Esophagus squamous epithelium (tissue), 5 donors: ENCODE measurements at regions not wholly inside any gene's neighbourhood (a gene's known extent, or its start where the extent isn't known, plus 50 kb on each side); places are given as distances from the start of the nearest gene placed in this dataset.

Source experiments
- DNase-seq: peaks from one replicate; lab custom pipeline; 2025; lab: John Stamatoyannopoulos, UW
- H3K27ac ChIP-seq, 4 donors: fragments of 200-600 bp; sonication (generic); one replicate each; pipeline ENCODE4 v1.5.1; 2016 to 2019; ENCODE audit warnings: mild to moderate bottlenecking in 1 of 4
- H3K27me3 ChIP-seq, 4 donors: fragments of 200-600 bp; sonication (generic); 1 replicate in 3 of 4; 2 replicates in 1 of 4; pipeline versions ENCODE4 v1.5.1 to v1.6.0; 2017 to 2021; ENCODE audit warnings: antibody characterized with exemption in 1 of 4
- H3K36me3 ChIP-seq, 3 donors: fragments of 200-600 bp; sonication (generic); one replicate each; pipeline ENCODE4 v1.5.1; 2016 to 2019
- H3K4me1 ChIP-seq, 3 donors: fragments of 200-600 bp; sonication (generic); one replicate each; pipeline ENCODE4 v1.5.1; 2017 to 2019
- H3K4me3 ChIP-seq, 4 donors: fragments of 200-600 bp; sonication (generic); 1 replicate in 3 of 4; 2 replicates in 1 of 4; pipeline ENCODE4 v1.5.1; 2016 to 2019; ENCODE audit warnings: mild to moderate bottlenecking in 2 of 4, moderate library complexity in 1 of 4
- H3K9me3 ChIP-seq, 3 donors: fragments of 200-600 bp; sonication (generic); one replicate each; pipeline ENCODE4 v1.5.1; 2016 to 2019
- CTCF ChIP-seq, 6 experiments: fragments of 450-650 bp in 4 of 6; fragments of 200-600 bp in 2 of 6; sonication (generic) in 2 of 6; IDR thresholded peaks; one replicate each; pipeline ENCODE4 v1.5.1; 2016 to 2019; ENCODE audit warnings: antibody characterized with exemption in 6 of 6, mild to moderate bottlenecking in 4 of 6, moderate library complexity in 4 of 6
- POLR2A ChIP-seq, 4 donors: fragments of 450-650 bp; IDR thresholded peaks; one replicate each; pipeline ENCODE4 v1.6.1; 2017; ENCODE audit warnings: antibody characterized with exemption in 4 of 4, mild to moderate bottlenecking in 4 of 4, moderate library complexity in 3 of 4
- WGBS, 2 donors: methylation state at CpG; one replicate each; pipeline ENCODE4 v1.1.5; 2018; 5-methylcytosine and 5-hydroxymethylcytosine counted together
- intact Hi-C: fragments of 100-400 bp; cut with DNase I; formaldehyde crosslinking; loops from one replicate; pipeline ENCODE4 v1.15.0; 2022
- donor health status: DM: yes; HTN: yes; CAD: no.

GRCh38 chr3:110343945-110344344 is 727.7 kb upstream of the NECTIN3 start:
- Histone ChIP-seq H3K36me3 (no peaks in the 10 kb centered on the region), H3K27ac (no peak overlapping the region), H3K9me3 (no peaks in the 10 kb centered on the region), H3K4me1 (no peaks in the 10 kb centered on the region), H3K27me3 (no peaks in the 10 kb centered on the region), H3K4me3 (no peak overlapping the region)
- TF ChIP-seq CTCF (IDR thresholded peaks at IDR 0.05) (no peak), POLR2A (IDR thresholded peaks at IDR 0.05) (no peak)
- no peak for DNase-seq
- intact Hi-C loops, result no loop called here
- WGBS, 2 donors, result 82 to 89% methylated on average over 1 of the region's 1 CpG

GRCh38 chr3:110344487-110344886 is 727.1 kb upstream of the NECTIN3 start:
- Histone ChIP-seq H3K27ac (no peak overlapping the region), H3K27me3 (no peaks in the 10 kb centered on the region), H3K4me3 (no peak overlapping the region), H3K4me1 (no peaks in the 10 kb centered on the region), H3K36me3 (no peaks in the 10 kb centered on the region), H3K9me3 (no peaks in the 10 kb centered on the region)
- intact Hi-C loops, result no loop called here
- no peak for DNase-seq
- no peak for TF ChIP-seq POLR2A (IDR thresholded peaks at IDR 0.05)
- TF ChIP-seq CTCF (IDR thresholded peaks at IDR 0.05), result no peak

- Histone ChIP-seq H3K9me3 (no peaks in the 10 kb centered on the region), H3K36me3 (no peaks in the 10 kb centered on the region), H3K4me1 (no peaks in the 10 kb centered on the region), H3K27ac (no peak overlapping the region), H3K4me3 (no peak overlapping the region), H3K27me3 (no peaks in the 10 kb centered on the region)
- 64 to 77% methylated on average over 5 of the region's 5 CpGs for WGBS, 2 donors
- no peak for DNase-seq
- intact Hi-C loops, result no loop called here
- no peak for TF ChIP-seq POLR2A (IDR thresholded peaks at IDR 0.05)
- TF ChIP-seq CTCF (IDR thresholded peaks at IDR 0.05), result no peak
Observed at GRCh38 chr3:110344897-110345767, 726.5 kb upstream of the NECTIN3 start.

- 62 to 77% methylated on average over 2 of the region's 2 CpGs for WGBS, 2 donors
- intact Hi-C loops, result no loop called here
- Histone ChIP-seq H3K4me1 (no peaks in the 10 kb centered on the region), H3K36me3 (no peaks in the 10 kb centered on the region), H3K27me3 (no peaks in the 10 kb centered on the region), H3K4me3 (no peak overlapping the region), H3K27ac (no peak overlapping the region), H3K9me3 (no peaks in the 10 kb centered on the region)
- DNase-seq, result no peak
- TF ChIP-seq POLR2A (IDR thresholded peaks at IDR 0.05) (no peak), CTCF (IDR thresholded peaks at IDR 0.05) (no peak)
Observed at GRCh38 chr3:110349295-110349694, 722.3 kb upstream of the NECTIN3 start.

GRCh38 chr3:110352841-110353604 is 718.6 kb upstream of the NECTIN3 start:
- H3K4me3 ChIP-seq, result no peak overlapping the region
- intact Hi-C loops, result no loop called here
- H3K36me3 ChIP-seq, result no peaks in the 10 kb centered on the region
- DNase-seq, result no peak
- no peaks in the 10 kb centered on the region for H3K27me3 ChIP-seq
- H3K9me3 ChIP-seq, result no peaks in the 10 kb centered on the region
- no peaks in the 10 kb centered on the region for H3K4me1 ChIP-seq
- 49 to 59% methylated on average over 2 of the region's 2 CpGs for WGBS, 2 donors
- H3K27ac ChIP-seq, result no peak overlapping the region
- no peak for TF ChIP-seq POLR2A (IDR thresholded peaks at IDR 0.05)
